GM12878 (cell line): ENCODE measurements at regions not wholly inside any gene's neighbourhood (a gene's known extent, or its start where the extent isn't known, plus 50 kb on each side); places are given as distances from the start of the nearest gene placed in this dataset.

ENCODE experiments used
- BCLAF1 ChIP-seq: fragments of 450-650 bp; IDR thresholded peaks from 2 replicates; pipeline ENCODE4 v1.6.1; 2017; ENCODE audit warnings: antibody characterized with exemption, mild to moderate bottlenecking, moderate library complexity
- BRCA1 ChIP-seq: IDR thresholded peaks from 2 replicates; pipeline ENCODE4 v1.6.1; 2011; ENCODE audit warnings: low read depth, low read length, improper control_type of control experiment
- ETV6 ChIP-seq, 2 experiments: fragments of 450-650 bp in 1 of 2; IDR thresholded peaks in 1 of 2; conservative IDR thresholded peaks in 1 of 2; 2 replicates each; pipeline ENCODE4 v1.6.1; 2014; ENCODE audit warnings: antibody characterized with exemption in 1 of 2, borderline replicate concordance in 1 of 2, low read depth in 1 of 2, mild to moderate bottlenecking in 1 of 2, moderate library complexity in 1 of 2
- PKNOX1 ChIP-seq: fragments of 450-650 bp; IDR thresholded peaks from 2 replicates; pipeline ENCODE4 v1.6.1; 2016; ENCODE audit warnings: mild to moderate bottlenecking
- SMAD5 ChIP-seq: IDR thresholded peaks from 2 replicates; pipeline ENCODE4 v1.6.1; 2016; ENCODE audit warnings: antibody characterized with exemption, low read depth
- TARDBP ChIP-seq: IDR thresholded peaks from 2 replicates; pipeline ENCODE4 v1.6.1; 2016; ENCODE audit warnings: borderline replicate concordance
- TF ChIP-seq, protein P1 (sequence below): IDR thresholded peaks from 2 replicates; pipeline ENCODE4 v1.6.1; 2011; ENCODE audit warnings: borderline replicate concordance, low read depth, mild to moderate bottlenecking, moderate library complexity, low read length; ENCODE audit not compliant: insufficient read depth, poor library complexity, severe bottlenecking
- TF ChIP-seq, protein P2 (sequence below): fragments of 450-650 bp; IDR thresholded peaks from 2 replicates; pipeline ENCODE4 v1.6.1; 2017; ENCODE audit warnings: mild to moderate bottlenecking, moderate library complexity

DNA sequence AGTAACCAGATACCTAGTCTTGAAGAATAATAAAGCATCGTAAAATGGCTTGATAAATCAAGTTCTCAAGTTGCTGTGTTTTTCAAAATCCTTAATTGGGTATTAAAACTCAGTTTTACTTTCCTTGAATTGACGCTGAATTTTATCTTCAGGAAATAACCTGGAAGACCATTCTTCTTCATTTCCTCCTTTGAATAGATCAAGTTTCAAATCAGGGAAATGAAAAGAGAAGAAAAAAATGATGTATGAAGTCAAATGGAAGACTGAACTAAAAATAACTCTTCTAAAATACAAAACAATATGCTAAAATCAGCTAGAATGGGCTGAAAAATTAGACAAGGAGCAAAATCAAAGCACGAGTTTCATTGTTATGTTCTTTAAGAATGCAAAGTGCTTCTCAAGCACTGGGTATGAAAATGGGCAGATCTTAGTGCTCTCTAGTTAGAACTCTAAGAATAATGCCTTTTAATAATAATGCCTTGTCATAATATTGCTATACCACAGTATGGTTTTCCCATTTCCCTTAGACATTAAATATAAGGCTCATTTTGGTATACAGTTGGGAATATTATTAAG is 54.6 kb upstream of the CLEC14A start (continued):
- TF ChIP-seq TARDBP (no peak), SMAD5 (no peak), BRCA1 (no peak), BCLAF1 (no peak), PKNOX1 (no peak), ETV6 (conservative IDR thresholded peaks at IDR 0.05 in 1 of 2, IDR thresholded peaks at IDR 0.05 in 1 of 2; ENCODE audit: borderline replicate concordance in 1 of 2, low read depth in 1 of 2) (no peak)
- TF ChIP-seq, protein P1, sequence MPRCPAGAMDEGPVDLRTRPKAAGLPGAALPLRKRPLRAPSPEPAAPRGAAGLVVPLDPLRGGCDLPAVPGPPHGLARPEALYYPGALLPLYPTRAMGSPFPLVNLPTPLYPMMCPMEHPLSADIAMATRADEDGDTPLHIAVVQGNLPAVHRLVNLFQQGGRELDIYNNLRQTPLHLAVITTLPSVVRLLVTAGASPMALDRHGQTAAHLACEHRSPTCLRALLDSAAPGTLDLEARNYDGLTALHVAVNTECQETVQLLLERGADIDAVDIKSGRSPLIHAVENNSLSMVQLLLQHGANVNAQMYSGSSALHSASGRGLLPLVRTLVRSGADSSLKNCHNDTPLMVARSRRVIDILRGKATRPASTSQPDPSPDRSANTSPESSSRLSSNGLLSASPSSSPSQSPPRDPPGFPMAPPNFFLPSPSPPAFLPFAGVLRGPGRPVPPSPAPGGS = no peak
- TF ChIP-seq, protein P2, sequence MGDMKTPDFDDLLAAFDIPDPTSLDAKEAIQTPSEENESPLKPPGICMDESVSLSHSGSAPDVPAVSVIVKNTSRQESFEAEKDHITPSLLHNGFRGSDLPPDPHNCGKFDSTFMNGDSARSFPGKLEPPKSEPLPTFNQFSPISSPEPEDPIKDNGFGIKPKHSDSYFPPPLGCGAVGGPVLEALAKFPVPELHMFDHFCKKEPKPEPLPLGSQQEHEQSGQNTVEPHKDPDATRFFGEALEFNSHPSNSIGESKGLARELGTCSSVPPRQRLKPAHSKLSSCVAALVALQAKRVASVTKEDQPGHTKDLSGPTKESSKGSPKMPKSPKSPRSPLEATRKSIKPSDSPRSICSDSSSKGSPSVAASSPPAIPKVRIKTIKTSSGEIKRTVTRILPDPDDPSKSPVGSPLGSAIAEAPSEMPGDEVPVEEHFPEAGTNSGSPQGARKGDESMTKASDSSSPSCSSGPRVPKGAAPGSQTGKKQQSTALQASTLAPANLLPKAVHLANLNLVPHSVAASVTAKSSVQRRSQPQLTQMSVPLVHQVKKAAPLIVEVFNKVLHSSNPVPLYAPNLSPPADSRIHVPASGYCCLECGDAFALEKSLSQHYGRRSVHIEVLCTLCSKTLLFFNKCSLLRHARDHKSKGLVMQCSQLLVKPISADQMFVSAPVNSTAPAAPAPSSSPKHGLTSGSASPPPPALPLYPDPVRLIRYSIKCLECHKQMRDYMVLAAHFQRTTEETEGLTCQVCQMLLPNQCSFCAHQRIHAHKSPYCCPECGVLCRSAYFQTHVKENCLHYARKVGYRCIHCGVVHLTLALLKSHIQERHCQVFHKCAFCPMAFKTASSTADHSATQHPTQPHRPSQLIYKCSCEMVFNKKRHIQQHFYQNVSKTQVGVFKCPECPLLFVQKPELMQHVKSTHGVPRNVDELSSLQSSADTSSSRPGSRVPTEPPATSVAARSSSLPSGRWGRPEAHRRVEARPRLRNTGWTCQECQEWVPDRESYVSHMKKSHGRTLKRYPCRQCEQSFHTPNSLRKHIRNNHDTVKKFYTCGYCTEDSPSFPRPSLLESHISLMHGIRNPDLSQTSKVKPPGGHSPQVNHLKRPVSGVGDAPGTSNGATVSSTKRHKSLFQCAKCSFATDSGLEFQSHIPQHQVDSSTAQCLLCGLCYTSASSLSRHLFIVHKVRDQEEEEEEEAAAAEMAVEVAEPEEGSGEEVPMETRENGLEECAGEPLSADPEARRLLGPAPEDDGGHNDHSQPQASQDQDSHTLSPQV = no peak
